Loucy (cell line): ENCODE measurements at regions not wholly inside any gene's neighbourhood (a gene's known extent, or its start where the extent isn't known, plus 50 kb on each side); places are given as distances from the start of the nearest gene placed in this dataset.

Experiments
- H2AFZ ChIP-seq: fragments of 200-600 bp; sonication (generic); 2 replicates; pipeline ENCODE4 v1.6.0; 2016; ENCODE audit warnings: antibody characterized with exemption, mild to moderate bottlenecking, low read length, moderate library complexity
- H3F3A ChIP-seq: fragments of 200-600 bp; 2 replicates; pipeline ENCODE4 v1.6.0; 2016; ENCODE audit warnings: antibody characterized with exemption, low read depth, mild to moderate bottlenecking
- H3K27me3 ChIP-seq: fragments of 200-600 bp; sonication (generic); 2 replicates; pipeline ENCODE4 v1.6.1; 2014; ENCODE audit warnings: low read length, mild to moderate bottlenecking; ENCODE audit not compliant: insufficient read depth, poor library complexity, severe bottlenecking
- H3K36me3 ChIP-seq: fragments of 200-600 bp; sonication (generic); 2 replicates; pipeline ENCODE4 v1.6.1; 2016; ENCODE audit warnings: low read length; ENCODE audit not compliant: insufficient read depth
- H3K4me1 ChIP-seq: fragments of 200-600 bp; sonication (generic); 2 replicates; pipeline ENCODE4 v1.5.1; 2014; ENCODE audit warnings: low read length, mild to moderate bottlenecking; ENCODE audit not compliant: insufficient read depth, poor library complexity, severe bottlenecking
- H3K4me2 ChIP-seq: fragments of 200-600 bp; sonication (generic); 2 replicates; pipeline ENCODE4 v1.6.0; 2014; ENCODE audit warnings: antibody characterized with exemption, low read length, low read depth, mild to moderate bottlenecking; ENCODE audit not compliant: poor library complexity, severe bottlenecking
- H3K4me3 ChIP-seq: fragments of 200-600 bp; sonication (generic); 2 replicates; pipeline ENCODE4 v1.5.1; 2014; ENCODE audit warnings: low read length, mild to moderate bottlenecking, mixed read lengths; ENCODE audit not compliant: poor library complexity, severe bottlenecking
- H3K79me2 ChIP-seq: fragments of 200-600 bp; sonication (generic); 2 replicates; pipeline ENCODE4 v1.6.1; 2014; ENCODE audit warnings: low read length; ENCODE audit not compliant: insufficient read depth
- H3K9ac ChIP-seq: fragments of 200-600 bp; sonication (generic); 2 replicates; pipeline ENCODE4 v1.6.0; 2014; ENCODE audit warnings: mild to moderate bottlenecking, low read depth, low read length, moderate library complexity; ENCODE audit not compliant: poor library complexity, severe bottlenecking
- H3K9me2 ChIP-seq: fragments of 200-600 bp; sonication (generic); replicated peaks from 2 replicates; pipeline ENCODE4 v1.6.1; 2016; ENCODE audit warnings: low read depth, low read length, mixed read lengths
- H3K9me3 ChIP-seq: fragments of 200-600 bp; sonication (generic); 2 replicates; pipeline ENCODE4 v1.6.1; 2014; ENCODE audit warnings: mild to moderate bottlenecking, antibody characterized with exemption, low read length, low read depth; ENCODE audit not compliant: insufficient read depth
- H4K20me1 ChIP-seq: fragments of 200-600 bp; sonication (generic); 2 replicates; pipeline ENCODE4 v1.6.0; 2014; ENCODE audit warnings: antibody characterized with exemption, low read length, mild to moderate bottlenecking; ENCODE audit not compliant: insufficient read depth, poor library complexity, severe bottlenecking
- EZH2phosphoT487 ChIP-seq: fragments of 200-600 bp; IDR thresholded peaks from 2 replicates; pipeline ENCODE4 v1.6.1; 2018; ENCODE audit warnings: antibody characterized with exemption, mild to moderate bottlenecking, moderate library complexity, borderline replicate concordance
- TF ChIP-seq, protein P1 (sequence below): fragments of 200-600 bp; sonication (generic); conservative IDR thresholded peaks from 2 replicates; pipeline ENCODE4 v1.5.1; 2014; ENCODE audit warnings: mild to moderate bottlenecking, antibody characterized with exemption, low read length

DNA sequence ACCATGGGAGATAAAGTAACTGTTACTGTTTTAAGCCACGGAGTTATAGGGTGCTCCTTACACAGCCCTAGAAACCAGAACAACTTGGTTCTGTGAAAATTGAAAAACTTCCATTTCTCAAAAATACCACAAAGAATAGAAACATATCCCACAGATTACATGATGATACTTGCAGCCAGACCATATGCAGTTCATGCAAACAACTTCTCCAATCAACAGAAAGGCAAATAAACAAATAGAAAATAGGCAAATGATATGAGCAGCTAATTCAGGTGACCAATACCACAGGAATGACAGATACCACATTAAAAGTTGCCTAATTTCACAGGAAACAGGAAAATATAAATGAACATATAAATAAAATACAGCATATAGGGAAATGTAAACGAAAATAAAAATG, 297.5 kb downstream of the HTR7 start:
- H3F3A ChIP-seq: no peaks in the 10 kb centered on the region
- H3K4me3 ChIP-seq: no peak overlapping the region
- no peaks in the 10 kb centered on the region for H3K4me1 ChIP-seq
- no peak for TF ChIP-seq EZH2phosphoT487
- TF ChIP-seq, protein P1, sequence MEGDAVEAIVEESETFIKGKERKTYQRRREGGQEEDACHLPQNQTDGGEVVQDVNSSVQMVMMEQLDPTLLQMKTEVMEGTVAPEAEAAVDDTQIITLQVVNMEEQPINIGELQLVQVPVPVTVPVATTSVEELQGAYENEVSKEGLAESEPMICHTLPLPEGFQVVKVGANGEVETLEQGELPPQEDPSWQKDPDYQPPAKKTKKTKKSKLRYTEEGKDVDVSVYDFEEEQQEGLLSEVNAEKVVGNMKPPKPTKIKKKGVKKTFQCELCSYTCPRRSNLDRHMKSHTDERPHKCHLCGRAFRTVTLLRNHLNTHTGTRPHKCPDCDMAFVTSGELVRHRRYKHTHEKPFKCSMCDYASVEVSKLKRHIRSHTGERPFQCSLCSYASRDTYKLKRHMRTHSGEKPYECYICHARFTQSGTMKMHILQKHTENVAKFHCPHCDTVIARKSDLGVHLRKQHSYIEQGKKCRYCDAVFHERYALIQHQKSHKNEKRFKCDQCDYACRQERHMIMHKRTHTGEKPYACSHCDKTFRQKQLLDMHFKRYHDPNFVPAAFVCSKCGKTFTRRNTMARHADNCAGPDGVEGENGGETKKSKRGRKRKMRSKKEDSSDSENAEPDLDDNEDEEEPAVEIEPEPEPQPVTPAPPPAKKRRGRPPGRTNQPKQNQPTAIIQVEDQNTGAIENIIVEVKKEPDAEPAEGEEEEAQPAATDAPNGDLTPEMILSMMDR: no peak
- no peak overlapping the region for H3K4me2 ChIP-seq
- H3K9ac ChIP-seq: no peak overlapping the region
- no peaks in the 10 kb centered on the region for H4K20me1 ChIP-seq
- H3K36me3 ChIP-seq: no peaks in the 10 kb centered on the region
- no peaks in the 10 kb centered on the region for H3K9me2 ChIP-seq
- no peaks in the 10 kb centered on the region for H3K27me3 ChIP-seq
- no peaks in the 10 kb centered on the region for H3K79me2 ChIP-seq
- no peaks in the 10 kb centered on the region for H3K9me3 ChIP-seq
- H2AFZ ChIP-seq: no peak overlapping the region

DNA sequence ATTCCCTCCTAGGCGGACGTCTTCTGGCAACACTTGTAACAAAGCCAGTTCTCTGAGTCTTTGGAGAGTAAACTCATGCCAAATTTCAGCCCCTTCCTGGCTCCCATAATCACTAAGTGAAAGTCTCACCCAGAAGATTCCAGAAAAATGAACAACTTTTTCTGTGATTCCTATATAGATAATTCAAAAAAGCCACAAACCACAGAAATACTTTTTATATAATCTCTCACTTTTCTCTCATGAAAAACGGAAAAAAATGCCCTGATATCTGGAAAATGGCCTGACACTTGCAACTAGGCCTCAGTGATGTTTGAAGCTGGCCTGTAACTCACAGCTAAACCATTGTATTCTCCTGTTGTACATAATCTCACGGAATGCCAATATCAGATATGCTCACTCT, 296.2 kb downstream of the HTR7 start:
- H2AFZ ChIP-seq: no peak overlapping the region
- H3K79me2 ChIP-seq: no peaks in the 10 kb centered on the region
- no peak overlapping the region for H3K4me2 ChIP-seq
- no peaks in the 10 kb centered on the region for H3K27me3 ChIP-seq
- H3K4me3 ChIP-seq: no peak overlapping the region
- no peaks in the 10 kb centered on the region for H3K9me2 ChIP-seq
- no peak for TF ChIP-seq EZH2phosphoT487
- TF ChIP-seq, protein P1: no peak
- no peaks in the 10 kb centered on the region for H3K36me3 ChIP-seq
- no peaks in the 10 kb centered on the region for H3K4me1 ChIP-seq
- H4K20me1 ChIP-seq: no peaks in the 10 kb centered on the region
- H3F3A ChIP-seq: no peaks in the 10 kb centered on the region
- H3K9ac ChIP-seq: no peak overlapping the region
- H3K9me3 ChIP-seq: no peaks in the 10 kb centered on the region

DNA sequence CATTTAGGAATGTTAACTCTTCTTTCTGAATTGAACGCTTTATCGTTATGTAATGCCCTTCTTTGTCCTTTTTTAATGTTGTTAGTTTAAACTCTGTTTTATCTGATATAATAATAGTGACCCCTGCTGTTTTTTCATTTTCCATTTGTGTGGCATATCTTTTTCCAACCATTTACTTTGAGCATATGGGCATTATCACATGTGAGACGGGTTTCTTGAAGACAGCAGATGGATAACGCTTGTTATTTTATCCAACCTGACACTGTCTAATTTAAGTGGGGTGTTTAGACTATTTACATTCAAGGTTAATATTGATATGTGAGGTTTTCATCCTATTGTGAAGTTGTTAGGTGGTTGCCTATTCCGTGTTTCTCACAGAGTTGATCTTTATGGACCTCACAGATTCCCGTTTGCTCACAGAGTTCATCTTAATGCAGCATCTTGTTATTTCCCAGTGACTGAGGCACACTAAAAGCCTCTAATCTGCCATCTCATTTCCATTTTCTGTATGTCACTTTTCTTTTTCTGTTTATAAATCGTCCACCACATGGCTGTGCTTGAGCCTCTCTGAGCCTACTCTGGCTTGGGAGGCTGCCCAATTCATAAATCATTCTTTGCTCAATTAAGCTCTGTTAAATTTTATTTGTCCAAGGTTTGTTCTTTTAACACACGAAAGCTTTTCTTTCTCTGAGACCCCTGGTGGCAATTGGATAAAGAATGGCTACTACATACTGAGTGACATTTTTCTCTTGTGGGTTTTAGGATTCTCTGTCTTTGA, 286.2 kb downstream of the HTR7 start:
- no peak overlapping the region for H3K9ac ChIP-seq
- H2AFZ ChIP-seq: no peak overlapping the region
- no peak overlapping the region for H3K4me3 ChIP-seq
- H4K20me1 ChIP-seq: no peaks in the 10 kb centered on the region
- H3K36me3 ChIP-seq: no peaks in the 10 kb centered on the region
- H3K79me2 ChIP-seq: no peaks in the 10 kb centered on the region
- no peaks in the 10 kb centered on the region for H3K27me3 ChIP-seq
- no peaks in the 10 kb centered on the region for H3F3A ChIP-seq
- H3K9me3 ChIP-seq: no peaks in the 10 kb centered on the region
- H3K4me2 ChIP-seq: no peak overlapping the region
- H3K4me1 ChIP-seq: no peaks in the 10 kb centered on the region
- TF ChIP-seq, protein P1: no peak
- no peak for TF ChIP-seq EZH2phosphoT487
- H3K9me2 ChIP-seq: no peaks in the 10 kb centered on the region
